Upper lobe of left lung (tissue), 6 donors: ENCODE measurements at regions not wholly inside any gene's neighbourhood (a gene's known extent, or its start where the extent isn't known, plus 50 kb on each side); places are given as distances from the start of the nearest gene placed in this dataset.

Source experiments
- ATAC-seq, 2 donors: fragments of 200-7000 bp; cut with Tn5 transposase; one replicate each; pipeline ENCODE4 v1.9.1; 2022; ENCODE audit warnings: mild to moderate bottlenecking in 2 of 2, moderate library complexity in 2 of 2; ENCODE audit not compliant: low FRiP score in 2 of 2
- DNase-seq, 2 donors: peaks; one replicate each; pipeline ENCODE4 v3.0.0-alpha.2; 2019 to 2020
- H3K27ac ChIP-seq, 4 donors: fragments of 200-600 bp; sonication (generic); one replicate each; pipeline ENCODE4 v1.5.1; 2016 to 2019
- H3K27me3 ChIP-seq, 4 donors: fragments of 200-600 bp; sonication (generic); one replicate each; pipeline ENCODE4 v1.5.1; 2017 to 2019
- H3K36me3 ChIP-seq, 4 donors: fragments of 200-600 bp; sonication (generic); one replicate each; pipeline ENCODE4 v1.5.1; 2016 to 2019
- H3K4me1 ChIP-seq, 4 donors: fragments of 200-600 bp; sonication (generic); one replicate each; pipeline ENCODE4 v1.5.1; 2018 to 2019
- H3K4me3 ChIP-seq, 4 donors: fragments of 200-600 bp; sonication (generic); one replicate each; pipeline ENCODE4 v1.5.1; 2017 to 2019; ENCODE audit warnings: mild to moderate bottlenecking in 2 of 4, moderate library complexity in 1 of 4
- H3K9me3 ChIP-seq, 4 donors: fragments of 200-600 bp; sonication (generic); one replicate each; pipeline ENCODE4 v1.5.1; 2018 to 2019
- EP300 ChIP-seq, 4 donors: sonication (generic); formaldehyde crosslinking; IDR thresholded peaks; one replicate each; pipeline ENCODE4 v1.5.1; 2017; ENCODE audit warnings: antibody characterized with exemption in 4 of 4, control low read depth in 2 of 4
- POLR2A ChIP-seq, 4 donors: fragments of 450-650 bp; IDR thresholded peaks; one replicate each; pipeline ENCODE4 v1.5.1; 2016 to 2017; ENCODE audit warnings: antibody characterized with exemption in 4 of 4, mild to moderate bottlenecking in 2 of 4
- POLR2AphosphoS5 ChIP-seq, 2 donors: sonication (generic); formaldehyde crosslinking; IDR thresholded peaks; one replicate each; pipeline ENCODE4 v1.5.1; 2017; ENCODE audit warnings: antibody characterized with exemption in 2 of 2
- WGBS, 2 donors: methylation state at CpG; one replicate each; pipeline ENCODE4 v1.1.5; 2017 to 2018; 5-methylcytosine and 5-hydroxymethylcytosine counted together
- TF ChIP-seq, protein P1 (sequence below), 6 experiments: fragments of 450-650 bp in 4 of 6; fragments of 200-600 bp in 2 of 6; sonication (generic) in 2 of 6; IDR thresholded peaks; one replicate each; pipeline ENCODE4 v1.5.1; 2016 to 2019; ENCODE audit warnings: antibody characterized with exemption in 6 of 6
- donor health status: DM: no; HTN: no; CAD: no; lungs with moderate emphysema.
- donor health status: DM: no; HTN: yes; CAD: no; lungs with severe emphysema.

DNA sequence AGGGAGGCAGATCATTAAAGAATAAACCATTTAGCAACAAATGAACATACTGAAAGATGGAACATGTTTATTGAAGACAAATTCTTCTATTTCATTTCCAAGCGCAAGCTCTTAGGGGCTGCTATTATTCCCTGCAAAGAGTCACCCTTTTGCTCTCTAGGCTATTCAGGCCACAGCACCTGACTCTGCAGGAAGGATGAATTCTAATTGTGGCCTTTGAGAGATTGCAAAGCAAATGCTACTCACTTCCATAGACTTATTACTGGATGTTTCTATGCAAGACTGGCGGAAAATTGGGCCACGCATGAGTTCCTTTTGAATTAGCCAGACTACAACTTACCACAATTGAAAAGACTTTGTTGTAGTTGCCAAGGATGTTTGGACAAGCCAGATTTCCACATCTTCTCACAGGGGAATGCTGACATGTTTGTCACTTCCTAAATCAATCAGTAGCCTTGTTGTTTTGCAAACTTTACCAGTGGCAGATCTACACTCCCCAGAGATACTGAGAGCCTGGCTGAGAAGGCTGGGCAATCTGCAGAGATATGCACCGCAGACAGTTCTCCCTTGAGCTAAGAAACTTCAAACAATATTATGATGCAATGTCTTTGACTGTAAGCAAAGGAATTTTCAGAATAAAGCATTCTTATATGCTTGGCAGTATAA is 334.3 kb upstream of the SYT1 start:
- H3K4me1 ChIP-seq, result no peaks in the 10 kb centered on the region
- no peaks in the 10 kb centered on the region for H3K36me3 ChIP-seq
- H3K9me3 ChIP-seq, result no peaks in the 10 kb centered on the region
- ATAC-seq (no peak), DNase-seq (no peak)
- WGBS, 2 donors, result 64 to 72% methylated on average over 4 of the region's 4 CpGs
- H3K4me3 ChIP-seq, result no peak overlapping the region
- no peak overlapping the region for H3K27ac ChIP-seq
- no peaks in the 10 kb centered on the region for H3K27me3 ChIP-seq
- no peak for TF ChIP-seq POLR2A (IDR thresholded peaks at IDR 0.05)

DNA sequence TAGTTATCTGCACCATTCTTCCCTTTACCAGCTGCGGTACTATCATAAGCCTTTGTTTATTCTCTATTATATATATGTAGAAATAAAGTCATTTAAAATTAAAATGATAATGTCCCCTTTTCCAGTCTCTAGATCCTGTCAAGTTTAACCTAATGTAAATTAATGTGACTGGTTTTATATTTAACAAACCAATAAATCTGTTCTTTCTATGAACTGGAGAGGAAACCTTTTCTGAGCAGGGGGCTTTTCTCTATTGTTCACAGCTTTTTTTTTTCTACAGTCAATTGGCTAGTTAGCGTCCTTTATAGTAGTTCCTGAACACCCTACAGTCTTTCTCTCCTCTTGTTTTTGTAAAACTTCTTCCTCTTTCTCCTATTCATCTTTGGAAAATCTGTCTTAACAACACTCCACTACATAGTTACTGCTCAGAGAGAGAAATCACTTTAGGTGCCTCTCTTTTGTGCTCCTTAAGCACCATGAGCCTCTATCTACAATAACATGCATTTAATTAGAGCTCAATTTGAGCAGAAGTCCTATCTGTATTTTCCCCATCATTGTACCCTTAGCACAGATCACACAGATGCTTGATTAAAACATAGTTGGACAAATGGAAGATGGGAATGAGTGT is 332.6 kb upstream of the SYT1 start:
- DNase-seq (no peak), ATAC-seq (no peak)
- 44 to 60% methylated on average over 2 of the region's 2 CpGs for WGBS, 2 donors
- Histone ChIP-seq H3K27ac (no peak overlapping the region), H3K27me3 (no peaks in the 10 kb centered on the region), H3K9me3 (no peaks in the 10 kb centered on the region), H3K4me1 (no peaks in the 10 kb centered on the region), H3K4me3 (no peak overlapping the region), H3K36me3 (no peaks in the 10 kb centered on the region)
- TF ChIP-seq EP300 (IDR thresholded peaks at IDR 0.05), result no peak
- no peak for TF ChIP-seq POLR2A (IDR thresholded peaks at IDR 0.05)
- TF ChIP-seq POLR2AphosphoS5 (IDR thresholded peaks at IDR 0.05), result no peak
- TF ChIP-seq, protein P1, sequence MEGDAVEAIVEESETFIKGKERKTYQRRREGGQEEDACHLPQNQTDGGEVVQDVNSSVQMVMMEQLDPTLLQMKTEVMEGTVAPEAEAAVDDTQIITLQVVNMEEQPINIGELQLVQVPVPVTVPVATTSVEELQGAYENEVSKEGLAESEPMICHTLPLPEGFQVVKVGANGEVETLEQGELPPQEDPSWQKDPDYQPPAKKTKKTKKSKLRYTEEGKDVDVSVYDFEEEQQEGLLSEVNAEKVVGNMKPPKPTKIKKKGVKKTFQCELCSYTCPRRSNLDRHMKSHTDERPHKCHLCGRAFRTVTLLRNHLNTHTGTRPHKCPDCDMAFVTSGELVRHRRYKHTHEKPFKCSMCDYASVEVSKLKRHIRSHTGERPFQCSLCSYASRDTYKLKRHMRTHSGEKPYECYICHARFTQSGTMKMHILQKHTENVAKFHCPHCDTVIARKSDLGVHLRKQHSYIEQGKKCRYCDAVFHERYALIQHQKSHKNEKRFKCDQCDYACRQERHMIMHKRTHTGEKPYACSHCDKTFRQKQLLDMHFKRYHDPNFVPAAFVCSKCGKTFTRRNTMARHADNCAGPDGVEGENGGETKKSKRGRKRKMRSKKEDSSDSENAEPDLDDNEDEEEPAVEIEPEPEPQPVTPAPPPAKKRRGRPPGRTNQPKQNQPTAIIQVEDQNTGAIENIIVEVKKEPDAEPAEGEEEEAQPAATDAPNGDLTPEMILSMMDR (IDR thresholded peaks at IDR 0.05), result no peak

DNA sequence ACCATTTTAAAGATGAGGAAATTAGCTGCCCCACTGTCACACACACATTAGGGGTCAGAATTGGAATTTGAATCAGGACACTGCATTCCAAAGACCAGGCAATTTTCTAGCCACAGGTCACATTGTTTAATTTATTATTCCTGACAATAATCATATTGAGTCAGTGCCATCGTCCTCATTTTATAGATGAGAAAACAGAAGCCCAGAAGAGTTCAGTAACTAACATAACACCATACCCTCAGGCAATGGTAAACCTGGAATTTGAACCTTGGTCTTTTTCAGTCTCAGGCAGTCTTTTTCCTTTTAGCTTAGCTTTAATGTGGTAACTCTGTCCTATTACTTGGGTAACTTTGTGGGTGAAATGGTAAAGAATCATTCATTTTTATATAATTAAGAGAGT is 330.3 kb upstream of the SYT1 start:
- no peaks in the 10 kb centered on the region for H3K4me1 ChIP-seq
- 60 to 76% methylated on average over 1 of the region's 1 CpG for WGBS, 2 donors
- DNase-seq (no peak), ATAC-seq (no peak)
- TF ChIP-seq POLR2AphosphoS5 (IDR thresholded peaks at IDR 0.05) (no peak), EP300 (IDR thresholded peaks at IDR 0.05) (no peak), POLR2A (IDR thresholded peaks at IDR 0.05) (no peak)
- TF ChIP-seq, protein P1 (IDR thresholded peaks at IDR 0.05), result no peak
- H3K27ac ChIP-seq, result no peak overlapping the region
- H3K9me3 ChIP-seq, result no peaks in the 10 kb centered on the region
- H3K36me3 ChIP-seq, result no peaks in the 10 kb centered on the region
- no peak overlapping the region for H3K4me3 ChIP-seq
- no peaks in the 10 kb centered on the region for H3K27me3 ChIP-seq

- Histone ChIP-seq H3K36me3 (no peaks in the 10 kb centered on the region), H3K9me3 (no peaks in the 10 kb centered on the region), H3K27ac (no peak overlapping the region), H3K4me1 (no peaks in the 10 kb centered on the region), H3K4me3 (no peak overlapping the region), H3K27me3 (no peaks in the 10 kb centered on the region)
- no peak for ATAC-seq
- no peak for DNase-seq
- TF ChIP-seq POLR2A (IDR thresholded peaks at IDR 0.05) (no peak), EP300 (IDR thresholded peaks at IDR 0.05) (no peak)
- TF ChIP-seq, protein P1 (IDR thresholded peaks at IDR 0.05), result no peak
- 83 to 90% methylated on average over 7 of the region's 7 CpGs for WGBS, 2 donors
Measured at GRCh38 chr12:78540606-78541336, 323.8 kb upstream of the SYT1 start.

- no peaks in the 10 kb centered on the region for H3K4me1 ChIP-seq
- no peak overlapping the region for H3K4me3 ChIP-seq
- H3K27ac ChIP-seq, result no peak overlapping the region
- DNase-seq (no peak), ATAC-seq (no peak)
- WGBS, 2 donors, result 82 to 93% methylated on average over 3 of the region's 3 CpGs
- H3K9me3 ChIP-seq, result no peaks in the 10 kb centered on the region
- no peak for TF ChIP-seq POLR2A (IDR thresholded peaks at IDR 0.05)
- TF ChIP-seq, protein P1 (IDR thresholded peaks at IDR 0.05), result no peak
- no peak for TF ChIP-seq EP300 (IDR thresholded peaks at IDR 0.05)
- TF ChIP-seq POLR2AphosphoS5 (IDR thresholded peaks at IDR 0.05), result no peak
- no peaks in the 10 kb centered on the region for H3K36me3 ChIP-seq
- H3K27me3 ChIP-seq, result no peaks in the 10 kb centered on the region
Measured at GRCh38 chr12:78550831-78551230, 313.7 kb upstream of the SYT1 start.
